Transverse colon (tissue), 4 donors: ENCODE measurements at regions not wholly inside any gene's neighbourhood (a gene's known extent, or its start where the extent isn't known, plus 50 kb on each side); places are given as distances from the start of the nearest gene placed in this dataset.

Source experiments
- DNase-seq: peaks from one replicate; pipeline ENCODE4 v3.0.0-alpha.2; 2019
- H3K27ac ChIP-seq, 4 donors: fragments of 200-600 bp; sonication (generic); 2 replicates each; pipeline ENCODE4 v1.5.1; 2016 to 2018; ENCODE audit warnings: inconsistent platforms in 4 of 4
- H3K27me3 ChIP-seq: fragments of 200-600 bp; sonication (generic); 2 replicates; pipeline ENCODE4 v1.5.1; 2017; ENCODE audit warnings: inconsistent platforms
- H3K36me3 ChIP-seq, 4 donors: fragments of 200-600 bp; sonication (generic); 2 replicates each; pipeline ENCODE4 v1.5.1; 2017 to 2019; ENCODE audit warnings: inconsistent platforms in 4 of 4
- H3K4me1 ChIP-seq, 4 donors: fragments of 200-600 bp; sonication (generic); 2 replicates each; pipeline ENCODE4 v1.5.1; 2017 to 2020; ENCODE audit warnings: inconsistent platforms in 4 of 4
- H3K4me3 ChIP-seq, 4 donors: fragments of 200-600 bp; sonication (generic); 1 replicate in 1 of 4; 2 replicates in 3 of 4; pipeline versions ENCODE4 v1.5.1 to v1.6.1; 2017 to 2019; ENCODE audit warnings: inconsistent platforms in 4 of 4
- H3K9me3 ChIP-seq, 2 donors: fragments of 200-600 bp; sonication (generic); 2 replicates each; pipeline ENCODE4 v1.5.1; 2017 to 2019; ENCODE audit warnings: inconsistent platforms in 2 of 2
- EP300 ChIP-seq: sonication (generic); formaldehyde crosslinking; IDR thresholded peaks from one replicate; pipeline ENCODE4 v1.6.1; 2017; ENCODE audit warnings: antibody characterized with exemption, low read depth
- POLR2A ChIP-seq: fragments of 450-650 bp; IDR thresholded peaks from one replicate; pipeline ENCODE4 v1.6.1; 2016; ENCODE audit warnings: antibody characterized with exemption, mild to moderate bottlenecking, moderate library complexity
- POLR2AphosphoS5 ChIP-seq, 3 donors: sonication (generic); formaldehyde crosslinking; IDR thresholded peaks; one replicate each; pipeline ENCODE4 v1.6.1; 2016; ENCODE audit warnings: antibody characterized with exemption in 3 of 3
- whole genome bisulfite sequencing, 2 donors: methylation state at CpG; one replicate each; pipeline ENCODE4 v1.1.5; 2018; ENCODE audit warnings: low coverage in 1 of 2; 5-methylcytosine and 5-hydroxymethylcytosine counted together
- in situ Hi-C, 4 donors: fragments of 200-750 bp; cut with MboI; loops; one replicate each; pipeline versions ENCODE4 v1.15.0 to v1.15.1; 2017; ENCODE audit warnings: low sequenced_read_pairs in 3 of 4, low pct_ligation_motif_present in 1 of 4, low pct_unique_long_range_greater_than_20kb in 1 of 4
- intact Hi-C: fragments of 100-400 bp; cut with DNase I; formaldehyde crosslinking; loops from one replicate; pipeline ENCODE4 v1.15.1; 2023; ENCODE audit warnings: low total_unique reads
- TF ChIP-seq, protein P1 (sequence below), 5 experiments: fragments of 200-600 bp in 3 of 5; fragments of 450-650 bp in 2 of 5; sonication (generic) in 3 of 5; IDR thresholded peaks; 1 replicate in 2 of 5; 2 replicates in 3 of 5; pipeline ENCODE4 v1.5.1; 2016 to 2017; ENCODE audit warnings: antibody characterized with exemption in 5 of 5, inconsistent platforms in 3 of 5, mild to moderate bottlenecking in 2 of 5, moderate library complexity in 1 of 5

DNA sequence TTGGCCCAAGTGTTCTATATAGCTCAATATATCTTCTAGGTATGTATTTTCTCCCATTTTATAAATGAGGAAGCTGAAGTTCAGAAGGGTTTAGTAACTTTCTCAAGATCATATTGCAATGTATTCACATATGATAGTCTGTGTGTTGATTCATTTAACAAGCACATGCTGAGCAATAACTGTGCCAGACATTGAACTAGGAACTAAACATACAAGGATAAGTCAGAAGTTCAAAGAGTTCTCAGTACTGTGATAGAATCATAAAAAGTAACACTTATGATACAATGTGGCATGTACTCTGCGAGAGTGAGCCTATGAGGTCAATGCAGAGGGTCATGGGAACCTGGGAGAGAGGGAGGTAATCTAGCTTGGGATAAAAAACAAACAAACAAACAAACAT, 1082.2 kb upstream of the TENM4 start:
- H3K4me3 ChIP-seq: no peak overlapping the region
- in situ Hi-C loops (no loop called here), intact Hi-C loops (no loop called here)
- no peak for TF ChIP-seq POLR2AphosphoS5 (IDR thresholded peaks at IDR 0.05)
- TF ChIP-seq EP300: no peak
- no peak for TF ChIP-seq POLR2A
- TF ChIP-seq, protein P1, sequence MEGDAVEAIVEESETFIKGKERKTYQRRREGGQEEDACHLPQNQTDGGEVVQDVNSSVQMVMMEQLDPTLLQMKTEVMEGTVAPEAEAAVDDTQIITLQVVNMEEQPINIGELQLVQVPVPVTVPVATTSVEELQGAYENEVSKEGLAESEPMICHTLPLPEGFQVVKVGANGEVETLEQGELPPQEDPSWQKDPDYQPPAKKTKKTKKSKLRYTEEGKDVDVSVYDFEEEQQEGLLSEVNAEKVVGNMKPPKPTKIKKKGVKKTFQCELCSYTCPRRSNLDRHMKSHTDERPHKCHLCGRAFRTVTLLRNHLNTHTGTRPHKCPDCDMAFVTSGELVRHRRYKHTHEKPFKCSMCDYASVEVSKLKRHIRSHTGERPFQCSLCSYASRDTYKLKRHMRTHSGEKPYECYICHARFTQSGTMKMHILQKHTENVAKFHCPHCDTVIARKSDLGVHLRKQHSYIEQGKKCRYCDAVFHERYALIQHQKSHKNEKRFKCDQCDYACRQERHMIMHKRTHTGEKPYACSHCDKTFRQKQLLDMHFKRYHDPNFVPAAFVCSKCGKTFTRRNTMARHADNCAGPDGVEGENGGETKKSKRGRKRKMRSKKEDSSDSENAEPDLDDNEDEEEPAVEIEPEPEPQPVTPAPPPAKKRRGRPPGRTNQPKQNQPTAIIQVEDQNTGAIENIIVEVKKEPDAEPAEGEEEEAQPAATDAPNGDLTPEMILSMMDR (IDR thresholded peaks at IDR 0.05): no peak
- H3K4me1 ChIP-seq: peaks cover 0 to 24% (median 6%) of the 10 kb centered on the region in 4 donors
- no peaks in the 10 kb centered on the region for H3K9me3 ChIP-seq
- H3K27me3 ChIP-seq: no peaks in the 10 kb centered on the region
- H3K27ac ChIP-seq: no peak overlapping the region
- H3K36me3 ChIP-seq: no peaks in the 10 kb centered on the region
- WGBS, 2 donors: 17 to 27% methylated on average over 1 of the region's 1 CpG
- DNase-seq: no peak

DNA sequence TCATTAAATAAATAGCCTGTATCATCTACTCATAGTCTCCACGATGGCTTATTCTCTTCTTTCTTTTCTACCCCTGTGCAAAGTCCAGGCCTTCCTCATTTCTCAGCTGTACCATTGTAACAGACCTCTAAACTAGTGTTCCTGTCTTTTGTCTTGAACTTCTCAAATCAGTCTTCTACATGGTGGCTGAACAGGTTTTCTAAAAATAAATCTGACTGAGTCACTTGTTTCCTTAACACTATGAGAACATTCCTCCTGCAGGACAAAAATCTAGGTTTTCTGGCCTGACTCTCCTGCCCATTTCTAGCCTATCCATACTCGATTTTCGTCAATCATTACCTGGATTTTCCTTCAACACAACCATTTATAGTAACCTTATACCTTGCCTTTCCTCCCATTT, 1080.8 kb upstream of the TENM4 start:
- Histone ChIP-seq H3K27ac (no peak overlapping the region), H3K27me3 (no peaks in the 10 kb centered on the region), H3K4me1 (peaks cover 0 to 24% (median 6%) of the 10 kb centered on the region in 4 donors), H3K4me3 (no peak overlapping the region), H3K9me3 (no peaks in the 10 kb centered on the region), H3K36me3 (no peaks in the 10 kb centered on the region)
- intact Hi-C loops (no loop called here), in situ Hi-C loops (no loop called here)
- TF ChIP-seq POLR2AphosphoS5 (IDR thresholded peaks at IDR 0.05): no peak
- TF ChIP-seq POLR2A: no peak
- TF ChIP-seq EP300: no peak
- TF ChIP-seq, protein P1 (IDR thresholded peaks at IDR 0.05): no peak
- 49 to 65% methylated on average over 3 of the region's 3 CpGs for WGBS, 2 donors
- DNase-seq: no peak

DNA sequence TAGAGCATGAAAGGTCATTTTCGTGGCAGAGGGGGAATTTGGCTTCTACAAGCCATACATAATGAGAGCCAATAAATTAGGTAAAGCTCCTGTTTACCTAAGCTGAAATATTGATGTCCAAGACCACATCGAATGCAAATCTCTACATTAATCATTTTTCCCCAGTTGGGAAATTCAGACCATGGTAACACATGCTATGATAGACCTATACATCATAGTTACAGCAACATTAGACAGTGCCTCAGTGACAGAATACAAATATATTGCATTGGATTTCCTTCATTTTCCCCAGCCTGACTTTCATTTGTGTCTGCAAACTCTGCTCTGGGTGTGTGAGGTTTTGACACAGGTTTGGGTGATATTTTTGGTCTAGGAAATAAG, 1079.7 kb upstream of the TENM4 start:
- in situ Hi-C loops (no loop called here), intact Hi-C loops (no loop called here)
- TF ChIP-seq POLR2AphosphoS5 (IDR thresholded peaks at IDR 0.05): no peak
- TF ChIP-seq EP300: no peak
- TF ChIP-seq POLR2A: no peak
- TF ChIP-seq, protein P1 (IDR thresholded peaks at IDR 0.05): no peak
- 31 to 60% methylated on average over 1 to 2 of the region's 2 CpGs for WGBS, 2 donors
- no peaks in the 10 kb centered on the region for H3K27me3 ChIP-seq
- DNase-seq: no peak
- H3K36me3 ChIP-seq: no peaks in the 10 kb centered on the region
- no peaks in the 10 kb centered on the region for H3K9me3 ChIP-seq
- H3K4me1 ChIP-seq: peaks cover 0 to 24% (median 6%) of the 10 kb centered on the region in 4 donors
- H3K4me3 ChIP-seq: no peak overlapping the region
- H3K27ac ChIP-seq: no peak overlapping the region

DNA sequence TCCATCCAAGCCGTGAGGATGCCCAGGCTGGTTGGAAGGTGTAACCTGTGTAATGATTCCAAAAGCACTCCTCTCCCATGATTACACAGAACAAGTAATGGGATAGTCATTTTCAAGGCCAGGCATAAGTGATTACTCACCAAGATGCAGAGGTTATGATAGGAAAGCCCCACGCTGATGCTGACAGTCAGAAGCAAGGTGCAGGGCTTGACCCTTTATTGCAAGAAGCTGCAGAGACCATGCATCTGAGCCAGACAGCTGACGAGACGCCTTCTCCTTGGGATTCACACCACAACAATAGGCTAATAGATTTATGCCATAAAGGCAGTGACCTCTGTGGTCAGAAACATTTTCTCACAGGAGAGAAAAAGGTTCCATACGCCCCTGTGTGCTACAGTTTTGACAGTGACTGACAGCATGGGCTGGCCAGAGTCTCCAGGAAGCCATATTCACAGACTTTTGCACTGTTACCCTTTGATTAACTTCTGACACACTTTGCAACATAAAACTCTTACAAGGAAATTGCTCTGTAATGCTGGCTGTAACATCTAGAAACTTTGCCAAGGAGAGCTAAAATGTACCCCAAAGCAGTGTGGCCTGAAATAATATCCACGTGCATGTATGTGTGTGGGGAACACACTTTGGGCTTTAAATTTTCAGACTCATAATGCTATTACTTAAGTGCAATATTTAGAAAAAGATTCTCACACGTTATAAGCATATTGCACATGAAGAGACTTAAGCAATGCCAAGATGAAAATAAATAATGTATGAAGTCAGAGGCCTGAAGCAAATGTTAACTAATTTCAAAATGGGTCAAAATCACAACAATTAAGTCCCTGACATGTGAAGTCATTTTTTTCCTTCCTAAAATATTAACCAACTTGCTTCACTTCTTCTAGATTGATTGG, 1079.0 kb upstream of the TENM4 start:
- 20 to 30% methylated on average over 3 to 7 of the region's 7 CpGs for WGBS, 2 donors
- H3K27me3 ChIP-seq: no peaks in the 10 kb centered on the region
- H3K36me3 ChIP-seq: no peaks in the 10 kb centered on the region
- no peak overlapping the region for H3K27ac ChIP-seq
- H3K9me3 ChIP-seq: no peaks in the 10 kb centered on the region
- intact Hi-C loops: no loop called here
- no peak overlapping the region for H3K4me3 ChIP-seq
- in situ Hi-C loops: no loop called here
- no peak for DNase-seq
- H3K4me1 ChIP-seq: peaks cover 0 to 24% (median 6%) of the 10 kb centered on the region in 4 donors
- TF ChIP-seq, protein P1 (IDR thresholded peaks at IDR 0.05): no peak
- no peak for TF ChIP-seq EP300
- no peak for TF ChIP-seq POLR2A
- TF ChIP-seq POLR2AphosphoS5 (IDR thresholded peaks at IDR 0.05): no peak
